WTC11 (cell line): ENCODE measurements at regions not wholly inside any gene's neighbourhood (a gene's known extent, or its start where the extent isn't known, plus 50 kb on each side); places are given as distances from the start of the nearest gene placed in this dataset.

ENCODE experiments used
- ATF2 ChIP-seq: sonication (generic); formaldehyde crosslinking; IDR thresholded peaks from 2 replicates; pipeline ENCODE4 v1.8.1; 2022; ENCODE audit warnings: low read depth, missing genetic modification reagents, borderline replicate concordance
- CTCF ChIP-seq: fragments of 200-600 bp; IDR thresholded peaks from 2 replicates; pipeline ENCODE4 v1.8.0; 2022; ENCODE audit warnings: antibody characterized with exemption
- FOXP1 ChIP-seq: sonication (generic); formaldehyde crosslinking; IDR thresholded peaks from 2 replicates; pipeline ENCODE4 v1.8.0; 2022; ENCODE audit warnings: missing genetic modification reagents, mild to moderate bottlenecking, moderate library complexity, borderline replicate concordance
- GABPB1 ChIP-seq: sonication (generic); formaldehyde crosslinking; IDR thresholded peaks from 2 replicates; pipeline ENCODE4 v1.8.1; 2023; ENCODE audit warnings: mild to moderate bottlenecking, missing genetic modification reagents
- MAX ChIP-seq: sonication (generic); formaldehyde crosslinking; IDR thresholded peaks from 2 replicates; pipeline ENCODE4 v1.8.0; 2022; ENCODE audit warnings: mild to moderate bottlenecking, missing genetic modification reagents
- MLX ChIP-seq: sonication (generic); formaldehyde crosslinking; IDR thresholded peaks from 2 replicates; pipeline ENCODE4 v1.8.1; 2023; ENCODE audit warnings: mild to moderate bottlenecking, missing genetic modification reagents, moderate library complexity
- NR3C1 ChIP-seq: sonication (generic); formaldehyde crosslinking; conservative IDR thresholded peaks from 2 replicates; pipeline ENCODE4 v1.8.1; 2023; ENCODE audit warnings: low read depth, mild to moderate bottlenecking, missing genetic modification reagents
- PREB ChIP-seq: sonication (generic); formaldehyde crosslinking; IDR thresholded peaks from 2 replicates; pipeline ENCODE4 v1.8.1; 2022; ENCODE audit warnings: mild to moderate bottlenecking, missing genetic modification reagents, moderate library complexity, borderline replicate concordance
- SP1 ChIP-seq: sonication (generic); formaldehyde crosslinking; conservative IDR thresholded peaks from 2 replicates; pipeline ENCODE4 v1.8.1; 2022; ENCODE audit warnings: missing genetic modification reagents
- TCF7 ChIP-seq: sonication (generic); formaldehyde crosslinking; IDR thresholded peaks from 2 replicates; pipeline ENCODE4 v1.8.0; 2022; ENCODE audit warnings: mild to moderate bottlenecking, low read depth, missing genetic modification reagents, moderate library complexity
- TEAD1 ChIP-seq: sonication (generic); formaldehyde crosslinking; IDR thresholded peaks from 2 replicates; pipeline ENCODE4 v1.8.0; 2022; ENCODE audit warnings: mild to moderate bottlenecking, missing genetic modification reagents
- TP53 ChIP-seq: sonication (generic); formaldehyde crosslinking; IDR thresholded peaks from 2 replicates; pipeline ENCODE4 v1.8.1; 2023; ENCODE audit warnings: mild to moderate bottlenecking, missing genetic modification reagents
- USF2 ChIP-seq: sonication (generic); formaldehyde crosslinking; IDR thresholded peaks from 2 replicates; pipeline ENCODE4 v1.8.1; 2023; ENCODE audit warnings: mild to moderate bottlenecking, missing genetic modification reagents, moderate library complexity
- ZNF138 ChIP-seq: sonication (generic); formaldehyde crosslinking; conservative IDR thresholded peaks from 2 replicates; pipeline ENCODE4 v1.8.1; 2022; ENCODE audit warnings: mild to moderate bottlenecking, moderate library complexity, missing genetic modification reagents

- TF ChIP-seq PREB (CRISPR knock-in tag), result no peak
- TF ChIP-seq SP1, result no peak
- no peak for TF ChIP-seq TP53 (CRISPR knock-in tag)
- TF ChIP-seq TCF7, result no peak
- no peak for TF ChIP-seq FOXP1 (CRISPR knock-in tag)
- no peak for TF ChIP-seq CTCF
- no peak for TF ChIP-seq TEAD1
- TF ChIP-seq NR3C1 (CRISPR knock-in tag), result no peak
- no peak for TF ChIP-seq MLX (CRISPR knock-in tag)
- no peak for TF ChIP-seq GABPB1 (CRISPR knock-in tag)
- no peak for TF ChIP-seq USF2
- TF ChIP-seq ATF2 (CRISPR knock-in tag), result no peak
- no peak for TF ChIP-seq MAX (CRISPR knock-in tag)
- TF ChIP-seq ZNF138 (CRISPR knock-in tag), result no peak
These were observed 807.8 kb downstream of the DSC3 start for GRCh38 chr18:30234755-30235154.
